Muscle of arm (tissue), 1 donor: ENCODE measurements at regions not wholly inside any gene's neighbourhood (a gene's known extent, or its start where the extent isn't known, plus 50 kb on each side); places are given as distances from the start of the nearest gene placed in this dataset.
"Not testable (repeated sequence)": the region's sequence is repeated elsewhere in the genome, so short reads cannot be mapped to it uniquely, and the experiment has no call there.

Source experiments
- DNase-seq: peaks from one replicate; pipeline ENCODE4 v3.0.0-alpha.2; 2013

DNA sequence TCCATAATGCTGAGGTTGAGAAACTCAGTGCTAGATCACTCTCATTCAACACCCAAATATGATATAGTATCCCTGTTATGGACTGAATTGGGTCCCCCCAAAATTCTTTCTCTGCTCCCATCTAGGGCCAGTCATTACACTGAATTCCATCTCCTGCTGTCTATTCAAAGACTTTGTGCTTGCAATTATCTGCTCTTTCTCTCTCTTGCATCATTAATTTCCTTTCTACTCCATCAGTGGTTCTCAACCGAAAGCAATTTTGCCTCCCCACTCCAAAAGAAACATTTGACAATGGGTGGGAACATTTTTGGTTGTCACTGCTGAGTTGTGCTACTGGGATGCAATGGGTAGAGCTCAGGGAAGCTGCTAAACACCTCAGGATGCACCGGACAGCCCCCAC lies 271.5 kb upstream of the CDYL start:
- DNase-seq, result no peak

GRCh38 chr6:4503700-4504099 lies 272.5 kb upstream of the CDYL start:
- no peak for DNase-seq

GRCh38 chr6:4496284-4496683 lies 279.9 kb upstream of the CDYL start:
- DNase-seq, result no peak

GRCh38 chr6:4491501-4492260 lies 284.5 kb upstream of the CDYL start:
- no peak for DNase-seq

- DNase-seq, result no peak
These were observed 286.7 kb upstream of the CDYL start for GRCh38 chr6:4489538-4489937.

GRCh38 chr6:4488389-4488788 lies 287.8 kb upstream of the CDYL start:
- DNase-seq, result no peak

DNA sequence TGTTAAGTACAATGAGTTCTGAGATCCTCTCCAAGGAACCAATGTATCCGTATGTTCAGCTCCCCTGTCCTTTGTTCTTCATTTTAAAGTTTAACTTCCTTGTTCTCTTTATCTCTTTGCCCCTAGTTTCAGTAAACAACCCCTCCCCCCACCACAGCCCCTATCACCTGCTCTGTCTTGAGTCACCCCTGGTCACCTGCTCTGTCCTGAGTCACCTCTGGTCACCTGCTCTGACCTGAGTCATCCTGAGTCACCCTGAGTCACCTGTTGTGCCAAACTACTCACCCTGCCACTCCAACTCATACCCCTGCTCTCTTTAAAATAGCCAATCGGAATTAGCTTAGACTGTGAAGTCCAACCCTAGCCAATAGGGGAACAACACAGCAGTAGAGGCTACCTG lies 288.7 kb upstream of the CDYL start:
- DNase-seq, result no peak

- no peak for DNase-seq
These were observed 289.5 kb upstream of the CDYL start for GRCh38 chr6:4486568-4487315.

GRCh38 chr6:4485735-4486134 lies 290.5 kb upstream of the CDYL start:
- no peak for DNase-seq

DNA sequence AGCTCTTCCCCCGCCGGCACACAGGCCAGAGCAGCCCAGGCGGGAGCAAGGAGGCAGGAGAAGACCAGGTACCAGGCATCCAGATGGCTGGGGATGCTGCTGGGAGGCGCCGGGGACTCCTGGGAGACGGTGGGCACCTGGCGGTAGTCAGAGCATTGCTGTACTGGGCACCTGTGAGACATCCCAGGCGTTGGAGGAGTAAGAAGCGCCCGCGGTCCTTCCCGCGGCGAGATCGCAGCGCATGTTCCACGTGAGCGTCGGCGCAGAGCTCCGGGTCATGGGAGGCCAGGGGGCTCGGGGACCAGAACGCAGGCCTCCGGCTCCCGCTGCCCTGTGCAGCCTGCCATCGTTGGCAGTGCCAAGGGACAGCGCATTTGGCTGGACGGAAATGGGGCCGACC lies 293.7 kb upstream of the CDYL start:
- no peak for DNase-seq

DNA sequence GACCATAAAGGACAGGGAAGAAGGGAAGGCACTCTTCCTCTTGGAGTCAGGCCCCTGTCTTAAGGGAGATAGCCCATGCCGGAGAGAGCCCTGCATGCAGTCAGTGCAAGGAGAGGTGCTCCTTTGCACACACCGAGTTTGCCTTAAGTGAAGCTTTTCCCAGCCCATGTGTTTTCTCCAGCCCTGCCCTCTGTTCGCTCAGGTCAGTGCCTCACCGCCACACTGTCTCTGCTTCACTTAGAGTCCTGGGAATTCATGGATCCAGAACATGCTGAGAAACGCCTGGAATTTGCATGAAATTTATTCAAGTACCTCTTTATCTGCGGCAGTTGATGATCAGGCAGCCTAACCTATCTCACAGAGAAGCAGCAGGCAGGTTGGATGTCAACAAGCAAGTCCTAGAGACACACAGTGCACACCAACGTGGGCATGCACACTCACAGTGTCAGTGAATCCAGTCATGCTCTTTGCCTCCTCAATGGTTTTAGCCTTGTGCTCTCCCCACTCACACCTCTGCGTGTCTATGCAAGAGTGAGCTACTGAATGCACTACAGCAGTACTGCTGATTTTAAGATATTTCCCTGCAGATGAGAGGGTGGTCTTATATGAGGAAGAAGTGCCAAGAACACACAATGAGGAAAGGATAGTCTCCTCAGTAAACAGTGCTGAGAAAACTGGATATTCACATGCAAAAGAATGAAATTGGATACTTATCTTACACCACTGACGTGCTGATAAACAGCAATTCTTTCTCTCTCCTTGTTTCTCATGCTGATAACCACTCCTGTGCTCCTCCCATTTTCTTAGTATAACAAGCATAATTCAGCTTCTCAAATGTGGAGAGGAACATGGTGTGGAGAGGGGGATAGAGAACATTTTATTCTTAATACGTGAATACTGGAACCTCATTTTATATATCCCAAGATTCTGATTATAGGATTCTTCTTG lies 295.1 kb upstream of the CDYL start:
- no peak for DNase-seq

DNA sequence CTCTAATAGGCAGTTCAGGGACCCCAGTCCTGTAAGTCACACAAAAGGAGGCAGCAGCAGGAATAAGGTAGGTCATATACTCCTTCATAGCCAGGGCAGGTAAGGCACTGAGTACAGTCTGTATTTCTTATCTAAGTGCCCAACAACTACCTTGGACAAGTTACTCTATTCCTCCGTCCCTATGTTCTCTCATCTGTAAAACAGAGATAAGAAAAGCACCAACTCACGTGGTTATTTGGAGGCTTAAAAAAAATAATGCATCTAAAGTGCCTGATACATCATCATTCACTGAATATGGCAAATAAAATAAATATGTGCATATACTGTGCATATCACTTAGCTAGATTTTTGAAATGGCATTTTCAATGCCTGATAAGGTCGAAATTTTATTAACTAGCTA lies 298.1 kb upstream of the CDYL start:
- DNase-seq, result no peak

- no peak for DNase-seq
These were observed 301.4 kb upstream of the CDYL start for GRCh38 chr6:4474810-4475209.

DNA sequence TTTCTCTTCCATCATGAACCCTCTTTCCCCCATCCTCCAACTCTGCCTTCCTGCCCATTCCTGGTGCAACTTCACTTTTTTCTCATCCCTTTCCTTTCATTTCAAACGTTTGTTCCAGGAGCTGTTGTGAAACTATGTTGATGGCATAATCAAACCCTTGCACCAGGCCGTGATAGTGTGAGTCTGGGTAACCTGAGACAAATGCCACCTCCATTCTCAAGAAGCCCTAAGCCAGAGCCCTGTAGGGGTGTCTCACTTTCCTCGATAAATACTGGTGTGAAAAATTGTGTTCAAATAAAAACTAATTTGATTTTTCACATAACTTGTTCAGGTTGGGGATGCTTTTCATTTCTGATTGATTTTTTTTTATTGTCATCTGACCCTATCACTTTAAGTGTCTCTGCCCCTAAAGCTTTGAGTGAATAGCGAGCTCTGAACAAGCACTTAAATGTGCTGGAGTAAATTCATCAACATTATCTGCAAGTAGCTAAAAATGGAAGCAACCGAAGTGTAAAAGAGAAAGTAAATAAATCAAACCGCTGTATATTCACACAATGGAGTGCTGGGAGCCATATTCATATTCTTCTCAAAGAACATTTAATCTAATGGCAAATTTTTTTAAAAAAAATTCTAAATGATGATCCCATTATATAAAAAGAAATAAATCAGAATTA lies 303.1 kb upstream of the CDYL start:
- no peak for DNase-seq

DNA sequence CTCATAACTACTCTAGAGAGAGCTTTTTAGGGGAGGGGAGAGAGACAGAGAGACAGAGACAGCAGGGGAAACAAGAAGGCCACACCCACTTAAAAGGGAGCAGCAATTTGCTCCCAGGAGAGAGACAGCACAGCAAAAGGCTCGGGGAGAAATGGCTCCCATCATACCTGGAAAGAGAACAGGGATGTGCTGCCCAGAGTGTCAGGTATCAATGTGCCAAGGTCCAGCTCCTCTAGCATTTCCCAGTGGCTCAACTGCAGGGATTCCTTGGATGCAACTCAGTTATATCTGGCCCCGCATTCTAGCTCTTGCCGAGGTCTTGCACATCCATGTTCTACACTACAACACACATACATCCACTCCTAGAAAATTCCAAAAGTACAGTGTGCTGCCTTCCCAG lies 304.0 kb upstream of the CDYL start:
- no peak for DNase-seq

GRCh38 chr6:4471515-4471914 lies 304.7 kb upstream of the CDYL start:
- not testable (repeated sequence) for DNase-seq

DNA sequence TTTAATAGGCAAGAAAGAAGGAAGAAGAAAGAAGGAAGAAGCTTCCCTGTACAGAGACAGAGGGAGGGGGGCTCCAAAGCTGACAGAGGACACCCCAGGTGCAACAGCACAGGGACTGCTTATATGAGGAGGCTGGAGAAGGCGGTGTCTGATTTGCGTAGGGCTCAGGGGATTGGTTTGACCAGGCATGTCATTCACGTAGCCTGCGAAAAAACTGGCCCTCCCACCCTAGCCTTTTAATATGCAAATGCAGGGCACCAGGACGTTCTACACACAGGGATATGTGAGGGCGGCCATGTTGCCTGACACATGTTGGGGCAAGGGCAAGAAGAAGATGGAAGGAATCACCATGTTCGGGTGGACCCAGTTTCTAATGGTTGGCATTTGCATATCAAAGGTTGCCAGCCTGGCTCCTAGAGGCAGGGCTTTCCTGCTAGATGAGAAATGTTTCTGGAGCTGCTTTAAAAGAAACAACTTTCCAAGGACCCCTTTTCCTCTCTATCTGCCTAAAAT lies 305.4 kb upstream of the CDYL start:
- no peak for DNase-seq

DNA sequence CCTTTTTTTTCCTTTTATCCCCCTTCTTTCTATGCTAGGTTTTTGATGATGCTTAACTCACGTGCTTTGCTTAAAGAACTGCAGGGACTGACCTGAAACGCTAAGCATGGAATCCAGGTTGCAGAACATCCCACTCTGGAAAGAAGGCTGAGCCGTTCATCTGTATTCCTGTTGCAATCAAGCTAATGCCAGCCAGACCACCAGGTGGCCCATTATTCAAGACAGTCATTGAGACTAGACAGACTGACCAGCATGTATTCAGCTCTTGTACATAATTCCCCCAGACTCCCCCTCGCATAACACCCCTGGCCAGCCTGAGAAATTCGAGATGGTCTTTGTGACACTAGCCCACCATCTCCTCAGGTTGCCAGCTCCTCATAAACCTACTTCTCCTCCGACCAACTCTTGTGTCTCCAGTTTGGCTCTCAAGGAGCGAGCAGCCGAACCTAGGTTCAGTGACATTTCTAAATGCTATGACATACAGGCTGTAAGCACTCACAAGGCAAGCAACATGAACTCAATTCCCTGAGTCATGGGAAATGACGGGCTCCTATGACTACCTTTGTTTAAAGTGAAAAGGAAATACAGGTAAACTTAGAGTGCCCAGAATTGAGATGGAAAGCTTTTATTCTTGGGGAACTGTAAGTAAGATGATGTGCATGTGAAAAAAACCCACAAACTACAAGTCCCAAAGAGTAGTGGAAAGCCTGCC lies 309.3 kb upstream of the CDYL start:
- DNase-seq, result no peak

DNA sequence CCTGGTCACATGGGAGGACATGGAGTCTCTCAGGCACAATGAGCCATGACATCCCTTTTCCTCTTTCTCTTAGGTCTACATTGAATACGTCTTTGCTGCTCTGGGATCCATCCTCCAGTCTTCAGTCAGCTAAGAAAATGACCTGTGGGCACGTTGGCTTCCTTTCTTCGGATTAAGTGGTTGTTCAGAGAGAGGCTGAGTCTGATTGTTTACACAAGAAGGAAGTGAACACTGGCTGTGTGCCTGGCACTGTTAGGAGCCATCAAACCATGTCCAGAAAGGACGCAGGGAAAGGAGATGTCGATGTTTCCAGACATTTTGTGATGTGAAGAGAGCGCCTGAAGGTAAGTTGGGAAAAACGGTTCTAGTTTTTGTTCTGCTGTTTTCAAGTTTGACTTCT lies 309.9 kb upstream of the CDYL start:
- no peak for DNase-seq

GRCh38 chr6:4464638-4465037 lies 311.6 kb upstream of the CDYL start:
- no peak for DNase-seq

DNA sequence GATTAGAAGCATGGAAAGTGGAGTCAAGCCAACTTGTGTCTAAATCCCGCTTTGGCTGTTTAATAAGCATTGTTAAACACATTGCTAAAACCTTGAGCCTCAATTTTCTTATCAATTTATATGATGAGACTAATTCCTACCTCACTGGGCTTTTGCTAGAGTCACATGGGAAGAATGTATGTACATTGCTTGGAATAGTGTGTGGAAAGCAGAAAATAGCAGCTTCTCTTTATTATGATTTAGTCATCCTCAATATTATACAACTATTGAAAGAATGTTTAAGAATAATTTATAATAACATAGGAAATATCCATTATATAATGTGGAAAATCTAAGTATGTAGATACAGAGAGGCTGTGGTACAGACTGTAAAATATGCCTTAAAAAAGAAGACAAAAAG lies 313.0 kb upstream of the CDYL start:
- DNase-seq, result no peak
